Peyer's patch (tissue), 4 donors: ENCODE measurements at regions not wholly inside any gene's neighbourhood (a gene's known extent, or its start where the extent isn't known, plus 50 kb on each side); places are given as distances from the start of the nearest gene placed in this dataset.

Experiments
- CTCF ChIP-seq, 6 experiments: fragments of 450-650 bp in 4 of 6; fragments of 200-600 bp in 2 of 6; sonication (generic) in 1 of 6; IDR thresholded peaks; one replicate each; pipeline ENCODE4 v1.5.1; 2017 to 2019; ENCODE audit warnings: antibody characterized with exemption in 6 of 6, mild to moderate bottlenecking in 3 of 6, moderate library complexity in 1 of 6
- POLR2A ChIP-seq, 2 donors: fragments of 450-650 bp; IDR thresholded peaks; one replicate each; pipeline ENCODE4 v1.5.1; 2017; ENCODE audit warnings: antibody characterized with exemption in 2 of 2, mild to moderate bottlenecking in 2 of 2, moderate library complexity in 2 of 2

GRCh38 chr17:77306048-77306789 lies 165.4 kb downstream of the SEC14L1 start:
- TF ChIP-seq POLR2A (IDR thresholded peaks at IDR 0.05) (no peak), CTCF (IDR thresholded peaks at IDR 0.05) (no peak)
